AG09309 (cell line): ENCODE measurements at regions not wholly inside any gene's neighbourhood (a gene's known extent, or its start where the extent isn't known, plus 50 kb on each side); places are given as distances from the start of the nearest gene placed in this dataset.

Source experiments
- DNase-seq: peaks from one replicate; pipeline ENCODE4 v3.0.0-alpha.2; 2010; ENCODE audit warnings: low read depth
- H3K4me3 ChIP-seq: 2 replicates; pipeline ENCODE4 v1.5.1; 2011; ENCODE audit warnings: mild to moderate bottlenecking, low read depth, low read length, moderate library complexity; ENCODE audit not compliant: control insufficient read depth
- CTCF ChIP-seq: IDR thresholded peaks from 2 replicates; pipeline ENCODE4 v1.5.1; 2011; ENCODE audit warnings: mild to moderate bottlenecking, low read depth, low read length, inconsistent platforms; ENCODE audit not compliant: insufficient read depth, control insufficient read depth; ENCODE audit errors: missing control alignments

- H3K4me3 ChIP-seq: no peak overlapping the region
- no peak for TF ChIP-seq CTCF
- no peak for DNase-seq
Measured at GRCh38 chr5:133897431-133897830, 71.0 kb downstream of the C5orf15 start.

DNA sequence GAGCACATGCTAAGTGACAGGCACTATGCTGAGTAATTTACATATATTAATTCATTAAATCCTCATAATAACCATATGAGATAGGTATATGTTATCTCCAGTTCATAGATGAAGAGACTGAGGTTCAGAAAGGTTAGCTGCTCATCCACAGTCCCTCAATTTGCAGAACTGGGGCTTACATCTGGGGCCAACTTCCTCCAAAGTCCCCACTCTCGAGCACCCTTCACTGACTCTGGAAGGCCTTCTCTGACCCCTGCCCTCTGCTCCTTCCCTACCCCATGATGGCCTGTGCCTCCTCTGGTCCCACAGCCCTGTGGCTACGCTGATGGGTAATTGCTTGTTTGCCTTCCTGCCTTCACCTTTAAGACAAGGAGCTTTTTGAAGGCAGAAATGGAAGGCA lies 71.6 kb downstream of the C5orf15 start:
- no peak overlapping the region for H3K4me3 ChIP-seq
- DNase-seq: no peak
- TF ChIP-seq CTCF: no peak

GRCh38 chr5:133895979-133896845 lies 72.2 kb downstream of the C5orf15 start:
- no peak for DNase-seq
- TF ChIP-seq CTCF: no peak

DNA sequence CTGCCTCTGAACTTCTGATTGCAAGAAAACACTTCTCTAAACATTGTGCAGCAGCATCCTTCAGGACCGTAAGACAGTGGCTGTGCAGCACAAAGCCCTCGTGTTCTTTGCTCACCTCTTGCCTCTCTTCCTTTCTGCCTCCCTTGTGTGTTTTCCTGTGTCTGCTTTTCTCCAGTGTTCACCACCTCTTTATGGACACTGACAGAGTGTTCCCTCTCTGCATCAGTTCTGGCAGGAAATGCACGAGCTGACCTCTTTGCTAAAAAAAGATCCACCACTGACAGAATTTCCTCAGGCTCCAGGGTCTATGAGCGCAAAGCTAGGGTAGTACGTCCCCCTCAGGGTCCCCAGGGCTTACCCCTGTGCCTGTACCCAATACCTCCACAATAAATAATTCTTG lies 74.3 kb downstream of the C5orf15 start:
- no peak for TF ChIP-seq CTCF
- H3K4me3 ChIP-seq: no peak overlapping the region
- DNase-seq: no peak

More at GRCh38 chr5:133895979-133896845, 72.2 kb downstream of the C5orf15 start:
- no peak overlapping the region for H3K4me3 ChIP-seq

- no peak overlapping the region for H3K4me3 ChIP-seq
- TF ChIP-seq CTCF: no peak
- no peak for DNase-seq
Measured at GRCh38 chr5:133892774-133893173, 75.7 kb downstream of the C5orf15 start.

GRCh38 chr5:133892306-133892705 lies 76.1 kb downstream of the C5orf15 start:
- no peak for DNase-seq
- no peak overlapping the region for H3K4me3 ChIP-seq
- no peak for TF ChIP-seq CTCF
